SU-DHL-6 (cell line): ENCODE measurements at regions not wholly inside any gene's neighbourhood (a gene's known extent, or its start where the extent isn't known, plus 50 kb on each side); places are given as distances from the start of the nearest gene placed in this dataset.

ENCODE experiments used
- H2AFZ ChIP-seq: fragments of 200-600 bp; sonication (generic); 2 replicates; pipeline ENCODE4 v1.6.1; 2014; ENCODE audit warnings: low read depth, mild to moderate bottlenecking, moderate library complexity, mixed read lengths, antibody characterized with exemption, low read length; ENCODE audit not compliant: severe bottlenecking
- H3F3A ChIP-seq: fragments of 200-600 bp; shearing (Covaris generic); 2 replicates; pipeline ENCODE4 v1.6.0; 2016; ENCODE audit warnings: antibody characterized with exemption, mild to moderate bottlenecking; ENCODE audit not compliant: insufficient read depth
- H3K27ac ChIP-seq: fragments of 200-600 bp; sonication (generic); 2 replicates; pipeline ENCODE4 v1.5.1; 2016; ENCODE audit warnings: low read depth, mild to moderate bottlenecking, low read length, moderate library complexity, mixed read lengths
- H3K27me3 ChIP-seq: fragments of 200-600 bp; sonication (generic), shearing (Covaris generic); 2 replicates; pipeline ENCODE4 v1.6.0; 2014; ENCODE audit warnings: mild to moderate bottlenecking, low read length
- H3K36me3 ChIP-seq: fragments of 200-600 bp; sonication (generic); 2 replicates; pipeline ENCODE4 v1.6.1; 2014; ENCODE audit warnings: mild to moderate bottlenecking, low read length, mixed read lengths
- H3K4me2 ChIP-seq: fragments of 300-600, 200-600 bp; shearing (Covaris generic), sonication (generic); 2 replicates; pipeline ENCODE4 v1.6.0; 2014; ENCODE audit warnings: low read length, low read depth, mild to moderate bottlenecking; ENCODE audit not compliant: poor library complexity, severe bottlenecking
- H3K4me3 ChIP-seq: fragments of 200-600 bp; sonication (generic); 2 replicates; pipeline ENCODE4 v1.5.1; 2014; ENCODE audit warnings: antibody characterized with exemption, low read length, mild to moderate bottlenecking, mixed read lengths; ENCODE audit not compliant: insufficient read depth, poor library complexity, severe bottlenecking
- H3K79me2 ChIP-seq: fragments of 200-600 bp; sonication (generic); 2 replicates; pipeline ENCODE4 v1.6.1; 2014; ENCODE audit warnings: mild to moderate bottlenecking, low read length, moderate library complexity; ENCODE audit not compliant: insufficient read depth
- H3K9ac ChIP-seq: fragments of 200-600 bp; sonication (generic); 2 replicates; pipeline ENCODE4 v1.7.0; 2014; ENCODE audit warnings: mild to moderate bottlenecking, low read length
- H3K9me2 ChIP-seq: fragments of 200-600 bp; sonication (generic); replicated peaks from 2 replicates; pipeline ENCODE4 v1.6.1; 2014; ENCODE audit warnings: low read length; ENCODE audit not compliant: insufficient read depth
- H3K9me3 ChIP-seq: fragments of 200-600 bp; sonication (generic); 2 replicates; pipeline ENCODE4 v1.6.1; 2014; ENCODE audit warnings: low read length, mixed read lengths; ENCODE audit not compliant: insufficient read depth
- H4K20me1 ChIP-seq: fragments of 200-600 bp; sonication (generic); 2 replicates; pipeline ENCODE4 v1.6.1; 2014; ENCODE audit warnings: low read depth, mild to moderate bottlenecking, antibody characterized with exemption, low read length, moderate library complexity, mixed read lengths
- EZH2phosphoT487 ChIP-seq: fragments of 200-600 bp; sonication (generic), shearing (Covaris generic); conservative IDR thresholded peaks from 2 replicates; pipeline ENCODE4 v1.6.1; 2018; ENCODE audit warnings: mild to moderate bottlenecking, antibody characterized with exemption, low read length, moderate library complexity, mixed read lengths
- TF ChIP-seq, protein P1 (sequence below): fragments of 200-600 bp; sonication (generic); IDR thresholded peaks from one replicate; pipeline ENCODE4 v1.5.1; 2017; ENCODE audit warnings: antibody characterized with exemption, mild to moderate bottlenecking, low read length, moderate library complexity; ENCODE audit not compliant: insufficient read depth, poor library complexity, severe bottlenecking

DNA sequence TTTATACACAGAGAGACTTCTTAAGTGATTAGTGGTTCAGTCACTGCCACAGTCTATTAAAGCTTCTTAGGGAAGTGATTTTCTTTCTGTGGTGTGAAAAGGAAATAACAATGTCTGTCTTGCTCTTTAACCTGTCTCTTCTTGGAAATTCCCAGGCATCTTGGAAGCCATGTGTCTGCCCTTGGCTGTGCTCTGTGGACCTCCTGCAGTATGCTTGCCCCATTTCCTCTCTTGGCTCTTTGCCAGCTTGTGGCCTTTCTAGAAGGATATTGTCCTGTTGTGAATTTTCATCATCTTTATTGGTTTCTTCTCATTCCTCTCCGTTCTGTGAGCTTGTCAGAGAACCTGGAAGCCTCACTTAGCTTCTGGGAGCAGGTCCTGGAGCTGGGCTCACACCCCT lies 338.4 kb upstream of the C2CD4B start:
- H4K20me1 ChIP-seq: no peaks in the 10 kb centered on the region
- no peak overlapping the region for H2AFZ ChIP-seq
- no peaks in the 10 kb centered on the region for H3K9me3 ChIP-seq

DNA sequence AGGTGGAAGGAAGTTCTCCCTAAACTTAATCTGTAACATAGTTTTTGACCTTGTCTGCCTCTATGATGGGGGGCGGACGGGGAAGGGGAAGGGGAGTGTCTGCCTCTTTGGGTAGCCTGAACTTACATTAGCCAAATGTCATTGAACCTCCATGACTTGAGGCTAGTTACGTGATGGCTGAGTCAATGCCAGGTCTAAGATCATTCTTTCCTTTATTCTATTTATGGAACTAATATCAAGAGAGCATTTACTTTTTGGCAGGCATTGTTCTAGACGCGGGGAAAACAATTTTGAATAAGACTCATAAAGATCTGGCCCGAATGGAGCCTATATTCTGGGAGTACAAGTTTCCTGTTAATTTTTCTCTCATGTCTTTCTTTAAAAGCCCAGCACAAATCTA lies 340.7 kb upstream of the C2CD4B start:
- H3K27ac ChIP-seq: no peak overlapping the region
- H4K20me1 ChIP-seq: no peaks in the 10 kb centered on the region
- TF ChIP-seq EZH2phosphoT487: no peak
- TF ChIP-seq, protein P1, sequence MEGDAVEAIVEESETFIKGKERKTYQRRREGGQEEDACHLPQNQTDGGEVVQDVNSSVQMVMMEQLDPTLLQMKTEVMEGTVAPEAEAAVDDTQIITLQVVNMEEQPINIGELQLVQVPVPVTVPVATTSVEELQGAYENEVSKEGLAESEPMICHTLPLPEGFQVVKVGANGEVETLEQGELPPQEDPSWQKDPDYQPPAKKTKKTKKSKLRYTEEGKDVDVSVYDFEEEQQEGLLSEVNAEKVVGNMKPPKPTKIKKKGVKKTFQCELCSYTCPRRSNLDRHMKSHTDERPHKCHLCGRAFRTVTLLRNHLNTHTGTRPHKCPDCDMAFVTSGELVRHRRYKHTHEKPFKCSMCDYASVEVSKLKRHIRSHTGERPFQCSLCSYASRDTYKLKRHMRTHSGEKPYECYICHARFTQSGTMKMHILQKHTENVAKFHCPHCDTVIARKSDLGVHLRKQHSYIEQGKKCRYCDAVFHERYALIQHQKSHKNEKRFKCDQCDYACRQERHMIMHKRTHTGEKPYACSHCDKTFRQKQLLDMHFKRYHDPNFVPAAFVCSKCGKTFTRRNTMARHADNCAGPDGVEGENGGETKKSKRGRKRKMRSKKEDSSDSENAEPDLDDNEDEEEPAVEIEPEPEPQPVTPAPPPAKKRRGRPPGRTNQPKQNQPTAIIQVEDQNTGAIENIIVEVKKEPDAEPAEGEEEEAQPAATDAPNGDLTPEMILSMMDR: no peak
- no peak overlapping the region for H3K4me3 ChIP-seq
- no peaks in the 10 kb centered on the region for H3K27me3 ChIP-seq
- H3K4me2 ChIP-seq: no peak overlapping the region
- H3K36me3 ChIP-seq: no peaks in the 10 kb centered on the region
- no peaks in the 10 kb centered on the region for H3K9me2 ChIP-seq
- no peak overlapping the region for H3K9ac ChIP-seq
- H3K79me2 ChIP-seq: no peaks in the 10 kb centered on the region
- no peaks in the 10 kb centered on the region for H3K9me3 ChIP-seq
- H3F3A ChIP-seq: no peaks in the 10 kb centered on the region
- no peak overlapping the region for H2AFZ ChIP-seq

More for the DNA sequence above, 338.4 kb upstream of the C2CD4B start:
- H3K9ac ChIP-seq: no peak overlapping the region
- no peaks in the 10 kb centered on the region for H3K79me2 ChIP-seq
- no peak overlapping the region for H3K27ac ChIP-seq
- H3F3A ChIP-seq: no peaks in the 10 kb centered on the region
- no peaks in the 10 kb centered on the region for H3K36me3 ChIP-seq
- H3K4me3 ChIP-seq: no peak overlapping the region
- no peaks in the 10 kb centered on the region for H3K27me3 ChIP-seq
- no peak overlapping the region for H3K4me2 ChIP-seq
- no peaks in the 10 kb centered on the region for H3K9me2 ChIP-seq
- TF ChIP-seq, protein P1: no peak
- TF ChIP-seq EZH2phosphoT487: no peak

DNA sequence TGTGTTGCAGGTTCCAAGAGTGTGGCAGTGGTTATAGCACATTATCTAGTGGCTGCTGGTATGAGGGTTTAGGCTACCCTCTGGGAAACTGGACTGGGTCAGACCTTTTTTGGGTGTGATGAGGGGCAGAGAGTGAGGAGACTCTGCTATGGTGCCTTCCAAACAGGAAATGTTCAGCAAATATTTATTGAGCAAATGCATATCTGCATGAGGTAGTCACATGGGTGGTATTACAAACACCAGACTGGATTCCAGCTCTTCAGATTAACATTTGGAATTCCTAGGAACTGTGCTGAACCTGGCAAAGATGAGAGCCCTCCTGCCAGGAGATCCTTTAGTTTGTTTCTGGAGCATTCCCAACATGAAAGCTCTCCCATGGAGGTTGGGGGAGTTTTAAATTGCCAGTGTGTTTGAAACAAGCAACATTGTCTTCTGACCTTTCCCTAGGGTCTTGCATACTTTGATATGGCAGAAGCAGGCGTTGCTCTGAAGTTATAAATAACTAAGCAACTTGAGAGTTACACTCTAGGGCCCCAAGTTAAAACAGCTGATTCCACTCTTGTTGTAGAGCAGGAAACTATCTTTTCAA lies 341.2 kb upstream of the C2CD4B start:
- Histone ChIP-seq H3K79me2 (no peaks in the 10 kb centered on the region), H3K27me3 (no peaks in the 10 kb centered on the region), H3K9ac (no peak overlapping the region), H3F3A (no peaks in the 10 kb centered on the region), H4K20me1 (no peaks in the 10 kb centered on the region), H3K4me2 (no peak overlapping the region), H3K36me3 (no peaks in the 10 kb centered on the region), H3K4me3 (no peak overlapping the region), H2AFZ (no peak overlapping the region), H3K9me2 (no peaks in the 10 kb centered on the region), H3K27ac (no peak overlapping the region), H3K9me3 (no peaks in the 10 kb centered on the region)
- no peak for TF ChIP-seq EZH2phosphoT487
- TF ChIP-seq, protein P1: no peak
